SJSA1 (cell line): ENCODE measurements at regions not wholly inside any gene's neighbourhood (a gene's known extent, or its start where the extent isn't known, plus 50 kb on each side); places are given as distances from the start of the nearest gene placed in this dataset.

Experiments
- DNase-seq, 2 experiments: peaks; one replicate each; pipeline ENCODE4 v3.0.0-alpha.2; 2015 to 2020; ENCODE audit warnings: low spot score in 2 of 2, low read depth in 1 of 2
- H3K27ac ChIP-seq: fragments of 250-450 bp; sonication (Bioruptor Pico); 2 replicates; pipeline ENCODE4 v1.5.1; 2020; ENCODE audit warnings: mild to moderate bottlenecking, moderate library complexity
- H3K27me3 ChIP-seq: fragments of 250-450 bp; sonication (Bioruptor Pico); replicated peaks from 2 replicates; pipeline ENCODE4 v1.5.1; 2020; ENCODE audit warnings: mild to moderate bottlenecking, moderate library complexity
- H3K36me3 ChIP-seq: fragments of 250-450 bp; sonication (Bioruptor Pico); 2 replicates; pipeline ENCODE4 v1.5.1; 2020; ENCODE audit warnings: mild to moderate bottlenecking
- H3K4me1 ChIP-seq: fragments of 250-450 bp; sonication (Bioruptor Pico); replicated peaks from 2 replicates; pipeline ENCODE4 v1.6.1; 2021; ENCODE audit warnings: mild to moderate bottlenecking
- H3K4me3 ChIP-seq: fragments of 250-450 bp; sonication (Bioruptor Pico); 2 replicates; pipeline ENCODE4 v1.5.1; 2020; ENCODE audit warnings: mild to moderate bottlenecking
- H3K9me3 ChIP-seq: fragments of 250-450 bp; sonication (Bioruptor Pico); replicated peaks from 2 replicates; pipeline ENCODE4 v1.5.1; 2020; ENCODE audit warnings: mild to moderate bottlenecking

GRCh38 chr12:28135801-28136439 lies 54.3 kb upstream of the CCDC91 start:
- Histone ChIP-seq H3K27me3 (no peaks in the 10 kb centered on the region), H3K9me3 (no peaks in the 10 kb centered on the region), H3K27ac (no peak overlapping the region), H3K36me3 (no peaks in the 10 kb centered on the region), H3K4me3 (no peak overlapping the region), H3K4me1 (peaks cover 15% of the 10 kb centered on the region)
- DNase-seq: no peak

GRCh38 chr12:28137414-28137813 lies 52.8 kb upstream of the CCDC91 start:
- no peaks in the 10 kb centered on the region for H3K27me3 ChIP-seq

GRCh38 chr12:28140404-28140803 lies 49.9 kb upstream of the CCDC91 start:
- DNase-seq: no peak
- no peak overlapping the region for H3K27ac ChIP-seq

More at GRCh38 chr12:28137414-28137813, 52.8 kb upstream of the CCDC91 start:
- H3K9me3 ChIP-seq: no peaks in the 10 kb centered on the region
- no peak overlapping the region for H3K27ac ChIP-seq
- no peaks in the 10 kb centered on the region for H3K36me3 ChIP-seq
- no peak for DNase-seq
- peaks cover under 1% of the 10 kb centered on the region; the same call in 1 of the 2 replicates for H3K4me1 ChIP-seq
- H3K4me3 ChIP-seq: no peak overlapping the region

More at GRCh38 chr12:28140404-28140803, 49.9 kb upstream of the CCDC91 start:
- H3K27me3 ChIP-seq: no peaks in the 10 kb centered on the region
- no peaks in the 10 kb centered on the region for H3K36me3 ChIP-seq
- no peak overlapping the region for H3K4me3 ChIP-seq
- H3K4me1 ChIP-seq: no peaks in the 10 kb centered on the region
- H3K9me3 ChIP-seq: no peaks in the 10 kb centered on the region
